ENCODE measurements at regions not wholly inside any gene's neighbourhood (a gene's known extent, or its start where the extent isn't known, plus 50 kb on each side); places are given as distances from the start of the nearest gene placed in this dataset.

DNA sequence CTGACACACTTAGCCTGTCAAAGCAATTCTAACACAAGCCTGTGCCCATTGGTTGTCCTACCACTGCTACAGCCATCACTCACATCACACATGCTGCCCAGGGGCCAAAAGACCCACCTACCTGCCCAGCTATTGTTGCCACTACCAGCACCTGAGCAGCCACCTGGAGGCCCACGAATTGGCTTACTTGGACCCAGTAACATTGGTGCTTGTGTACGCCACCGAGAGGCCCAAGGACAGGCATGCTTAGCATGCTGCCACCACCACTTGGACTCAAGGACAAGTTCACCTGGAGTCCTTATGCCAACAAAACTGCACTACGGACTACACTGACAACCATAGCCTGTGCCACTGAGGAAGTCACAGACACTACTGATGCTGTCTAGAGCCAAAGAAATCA lies 221.1 kb downstream of the SLC38A4 start:
- WGBS (ENCODE audit: low lambda C conversion rate): 73% methylated on average over 4 of the region's 4 CpGs
- H3K27ac ChIP-seq (ENCODE audit: low read depth in 2 of 2, low read length in 1 of 2): no peak overlapping the region
- H3K36me3 ChIP-seq (replicated peaks in 1 of 2; ENCODE audit: control insufficient read depth in 1 of 2, insufficient read depth in 2 of 2, low read length in 1 of 2): no peaks in the 10 kb centered on the region
- H4K20me1 ChIP-seq (ENCODE audit: insufficient read depth): no peaks in the 10 kb centered on the region
- H3K9me3 ChIP-seq: no peaks in the 10 kb centered on the region
- no peaks in the 10 kb centered on the region for H3K9me2 ChIP-seq
- no peak for DNase-seq
- TF ChIP-seq, protein P1, sequence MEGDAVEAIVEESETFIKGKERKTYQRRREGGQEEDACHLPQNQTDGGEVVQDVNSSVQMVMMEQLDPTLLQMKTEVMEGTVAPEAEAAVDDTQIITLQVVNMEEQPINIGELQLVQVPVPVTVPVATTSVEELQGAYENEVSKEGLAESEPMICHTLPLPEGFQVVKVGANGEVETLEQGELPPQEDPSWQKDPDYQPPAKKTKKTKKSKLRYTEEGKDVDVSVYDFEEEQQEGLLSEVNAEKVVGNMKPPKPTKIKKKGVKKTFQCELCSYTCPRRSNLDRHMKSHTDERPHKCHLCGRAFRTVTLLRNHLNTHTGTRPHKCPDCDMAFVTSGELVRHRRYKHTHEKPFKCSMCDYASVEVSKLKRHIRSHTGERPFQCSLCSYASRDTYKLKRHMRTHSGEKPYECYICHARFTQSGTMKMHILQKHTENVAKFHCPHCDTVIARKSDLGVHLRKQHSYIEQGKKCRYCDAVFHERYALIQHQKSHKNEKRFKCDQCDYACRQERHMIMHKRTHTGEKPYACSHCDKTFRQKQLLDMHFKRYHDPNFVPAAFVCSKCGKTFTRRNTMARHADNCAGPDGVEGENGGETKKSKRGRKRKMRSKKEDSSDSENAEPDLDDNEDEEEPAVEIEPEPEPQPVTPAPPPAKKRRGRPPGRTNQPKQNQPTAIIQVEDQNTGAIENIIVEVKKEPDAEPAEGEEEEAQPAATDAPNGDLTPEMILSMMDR (IDR thresholded peaks at IDR 0.05): no peak
- TF ChIP-seq, protein P2, sequence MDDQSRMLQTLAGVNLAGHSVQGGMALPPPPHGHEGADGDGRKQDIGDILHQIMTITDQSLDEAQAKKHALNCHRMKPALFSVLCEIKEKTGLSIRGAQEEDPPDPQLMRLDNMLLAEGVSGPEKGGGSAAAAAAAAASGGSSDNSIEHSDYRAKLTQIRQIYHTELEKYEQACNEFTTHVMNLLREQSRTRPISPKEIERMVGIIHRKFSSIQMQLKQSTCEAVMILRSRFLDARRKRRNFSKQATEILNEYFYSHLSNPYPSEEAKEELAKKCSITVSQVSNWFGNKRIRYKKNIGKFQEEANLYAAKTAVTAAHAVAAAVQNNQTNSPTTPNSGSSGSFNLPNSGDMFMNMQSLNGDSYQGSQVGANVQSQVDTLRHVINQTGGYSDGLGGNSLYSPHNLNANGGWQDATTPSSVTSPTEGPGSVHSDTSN (IDR thresholded peaks at IDR 0.05): no peak
- TF ChIP-seq RXRA (IDR thresholded peaks at IDR 0.05; ENCODE audit: borderline replicate concordance, low read depth) (no peak), RFX5 (IDR thresholded peaks at IDR 0.05; ENCODE audit: low read length) (no peak), JUND (IDR thresholded peaks at IDR 0.05) (no peak), YY1 (IDR thresholded peaks at IDR 0.05; ENCODE audit: low read depth) (no peak), MEF2A (IDR thresholded peaks at IDR 0.05; ENCODE audit: borderline replicate concordance, low read depth) (no peak), GABPA (IDR thresholded peaks at IDR 0.05; ENCODE audit: low read depth) (no peak), TEAD4 (IDR thresholded peaks at IDR 0.05; ENCODE audit: borderline replicate concordance, insufficient read depth) (no peak), NRF1 (IDR thresholded peaks at IDR 0.05; ENCODE audit: low read depth, low read length) (no peak)
- TF ChIP-seq, protein P3, sequence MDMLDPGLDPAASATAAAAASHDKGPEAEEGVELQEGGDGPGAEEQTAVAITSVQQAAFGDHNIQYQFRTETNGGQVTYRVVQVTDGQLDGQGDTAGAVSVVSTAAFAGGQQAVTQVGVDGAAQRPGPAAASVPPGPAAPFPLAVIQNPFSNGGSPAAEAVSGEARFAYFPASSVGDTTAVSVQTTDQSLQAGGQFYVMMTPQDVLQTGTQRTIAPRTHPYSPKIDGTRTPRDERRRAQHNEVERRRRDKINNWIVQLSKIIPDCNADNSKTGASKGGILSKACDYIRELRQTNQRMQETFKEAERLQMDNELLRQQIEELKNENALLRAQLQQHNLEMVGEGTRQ (IDR thresholded peaks at IDR 0.05; ENCODE audit: borderline replicate concordance, low read depth, low read length): no peak
- POLR2A ChIA-PET: no interaction called here
- H3K27me3 ChIP-seq (ENCODE audit: insufficient read depth): no peaks in the 10 kb centered on the region
- H3K4me2 ChIP-seq: no peak overlapping the region
- H3K9ac ChIP-seq: no peak overlapping the region
- no peak overlapping the region for H3K4me3 ChIP-seq (ENCODE audit: low read depth in 2 of 2, low read length in 1 of 2)
- peaks cover 14% of the 10 kb centered on the region for H3F3A ChIP-seq (replicated peaks; ENCODE audit: insufficient read depth)
- H3K79me2 ChIP-seq (ENCODE audit: insufficient read depth): no peaks in the 10 kb centered on the region
- H2AFZ ChIP-seq (ENCODE audit: low read depth): no peak overlapping the region
- CTCF ChIA-PET: interaction anchor here (1.7 kb wide), 1 partner anchor 9 kb away, joined by 3 read pairs; no protein-coding TSS in a partner anchor
- H3K4me1 ChIP-seq (ENCODE audit: control insufficient read depth in 1 of 2, insufficient read depth in 2 of 2, low read depth in 1 of 2, low read length in 1 of 2): peaks cover 0 to 9% of the 10 kb centered on the region in 2 experiments; a peak in 2 of 4 replicates

DNA sequence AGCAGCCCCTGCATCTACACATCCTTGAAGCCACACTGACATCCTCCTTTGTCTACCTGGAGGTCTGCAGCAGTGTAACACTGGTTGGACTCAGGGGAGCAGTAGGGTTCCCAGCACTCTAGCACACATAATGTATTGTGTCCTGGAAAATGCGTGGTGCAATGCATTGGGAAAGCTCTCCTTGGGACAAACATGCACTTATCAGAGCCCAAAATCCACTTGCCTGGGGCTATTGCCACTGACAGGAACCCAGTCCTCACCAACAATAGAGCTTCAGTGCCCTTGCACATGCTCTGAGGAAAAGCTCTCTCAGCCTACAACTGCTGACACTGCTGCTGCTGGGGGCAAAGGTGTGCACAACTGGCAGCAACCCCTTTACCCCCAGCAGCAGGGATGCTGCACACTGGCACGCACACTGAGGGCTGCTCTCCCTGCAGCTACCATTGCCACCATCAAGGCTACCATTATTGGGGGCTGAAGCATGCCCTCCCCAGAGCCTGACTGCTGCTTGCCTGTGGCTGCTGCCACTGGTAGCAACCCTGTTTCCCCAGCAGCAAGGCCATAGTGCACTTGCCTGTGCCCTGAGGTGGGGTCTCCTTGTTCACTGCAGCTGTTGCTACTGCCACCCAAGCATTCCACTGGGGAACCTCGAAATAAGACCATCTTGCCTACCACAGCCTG lies 221.9 kb downstream of the SLC38A4 start:
- Histone ChIP-seq H3K4me3 (ENCODE audit: low read depth in 2 of 2, low read length in 1 of 2) (no peak overlapping the region), H3K9me2 (no peaks in the 10 kb centered on the region), H3F3A (replicated peaks; ENCODE audit: insufficient read depth) (peaks cover 6% of the 10 kb centered on the region), H3K9ac (no peak overlapping the region), H3K79me2 (ENCODE audit: insufficient read depth) (no peaks in the 10 kb centered on the region), H3K4me2 (no peak overlapping the region), H3K27ac (ENCODE audit: low read depth in 2 of 2, low read length in 1 of 2) (no peak overlapping the region), H3K36me3 (replicated peaks in 1 of 2; ENCODE audit: control insufficient read depth in 1 of 2, insufficient read depth in 2 of 2, low read length in 1 of 2) (no peaks in the 10 kb centered on the region), H4K20me1 (ENCODE audit: insufficient read depth) (no peaks in the 10 kb centered on the region), H3K9me3 (no peaks in the 10 kb centered on the region), H2AFZ (ENCODE audit: low read depth) (no peak overlapping the region), H3K4me1 (ENCODE audit: control insufficient read depth in 1 of 2, insufficient read depth in 2 of 2, low read depth in 1 of 2, low read length in 1 of 2) (peaks cover 0 to 2% of the 10 kb centered on the region in 2 experiments; a peak in 2 of 4 replicates), H3K27me3 (ENCODE audit: insufficient read depth) (no peaks in the 10 kb centered on the region)
- 57% methylated on average over 3 of the region's 3 CpGs for WGBS (ENCODE audit: low lambda C conversion rate)
- DNase-seq: no peak
- ChIA-PET POLR2A (interaction anchor here (0.6 kb wide), 1 partner anchor 227 kb away, joined by 5 read pairs; no protein-coding TSS in a partner anchor), CTCF (interaction anchor here (1.7 kb wide), 1 partner anchor 10 kb away, joined by 3 read pairs; no protein-coding TSS in a partner anchor)
- TF ChIP-seq, protein P1 (IDR thresholded peaks at IDR 0.05): no peak
- TF ChIP-seq JUND (IDR thresholded peaks at IDR 0.05) (no peak), GABPA (IDR thresholded peaks at IDR 0.05; ENCODE audit: low read depth) (no peak), EP300 (IDR thresholded peaks at IDR 0.05; ENCODE audit: borderline replicate concordance in 1 of 2, low read depth in 1 of 2, low read length in 1 of 2) (no peak), FOXM1 (IDR thresholded peaks at IDR 0.05; ENCODE audit: low read depth) (no peak), FOSL2 (IDR thresholded peaks at IDR 0.05; ENCODE audit: borderline replicate concordance, low read depth) (no peak), SMC3 (IDR thresholded peaks at IDR 0.05; ENCODE audit: low read depth, low read length) (no peak), FOXJ3 (CRISPR knock-in tag; IDR thresholded peaks at IDR 0.05) (no peak)
- TF ChIP-seq, protein P4, sequence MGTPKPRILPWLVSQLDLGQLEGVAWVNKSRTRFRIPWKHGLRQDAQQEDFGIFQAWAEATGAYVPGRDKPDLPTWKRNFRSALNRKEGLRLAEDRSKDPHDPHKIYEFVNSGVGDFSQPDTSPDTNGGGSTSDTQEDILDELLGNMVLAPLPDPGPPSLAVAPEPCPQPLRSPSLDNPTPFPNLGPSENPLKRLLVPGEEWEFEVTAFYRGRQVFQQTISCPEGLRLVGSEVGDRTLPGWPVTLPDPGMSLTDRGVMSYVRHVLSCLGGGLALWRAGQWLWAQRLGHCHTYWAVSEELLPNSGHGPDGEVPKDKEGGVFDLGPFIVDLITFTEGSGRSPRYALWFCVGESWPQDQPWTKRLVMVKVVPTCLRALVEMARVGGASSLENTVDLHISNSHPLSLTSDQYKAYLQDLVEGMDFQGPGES (IDR thresholded peaks at IDR 0.05; ENCODE audit: low read depth, low read length): no peak
